GM10248 (cell line): ENCODE measurements at regions not wholly inside any gene's neighbourhood (a gene's known extent, or its start where the extent isn't known, plus 50 kb on each side); places are given as distances from the start of the nearest gene placed in this dataset.

Experiments
- CTCF ChIA-PET: fragments of 300-600 bp; sonication (Branson Sonifier 250); formaldehyde crosslinking; extraction: SDS; loops from one replicate; lab custom pipeline; 2021; ENCODE audit warnings: antibody characterized with exemption; lab: Yijun Ruan, JAX
- POLR2A ChIA-PET: fragments of 350-650 bp; sonication (Branson Sonifier 250); formaldehyde crosslinking; extraction: SDS; loops from one replicate; lab custom pipeline; 2020; ENCODE audit warnings: antibody characterized with exemption; lab: Yijun Ruan, JAX
- DNase-seq: peaks from one replicate; pipeline ENCODE4 v3.0.0; 2012; ENCODE audit errors: extremely low spot score
- CTCF ChIP-seq: IDR thresholded peaks from 2 replicates; pipeline ENCODE4 v1.5.1; 2012; ENCODE audit warnings: mild to moderate bottlenecking, low read depth; ENCODE audit errors: extremely low read depth, missing control alignments, control extremely low read depth

- no peak for DNase-seq
- POLR2A ChIA-PET, result no interaction called here
- no peak for TF ChIP-seq CTCF
- CTCF ChIA-PET, result no interaction called here
Measured at GRCh38 chr2:150232871-150233270, 254.6 kb downstream of the RND3 start.

- TF ChIP-seq CTCF, result no peak
- POLR2A ChIA-PET, result no interaction called here
- CTCF ChIA-PET, result interaction anchor here (1.4 kb wide), 1 partner anchor 18 kb away, joined by 4 read pairs; no protein-coding TSS in a partner anchor
Measured at GRCh38 chr2:150232321-150232720, 255.1 kb downstream of the RND3 start.

GRCh38 chr2:150230616-150231015, 256.9 kb downstream of the RND3 start:
- POLR2A ChIA-PET, result no interaction called here
- TF ChIP-seq CTCF, result no peak
- CTCF ChIA-PET, result interaction anchor here (1.4 kb wide), 1 partner anchor 16 kb away, joined by 4 read pairs; no protein-coding TSS in a partner anchor
- DNase-seq, result no peak

More at GRCh38 chr2:150232321-150232720, 255.1 kb downstream of the RND3 start:
- DNase-seq, result no peak

GRCh38 chr2:150230004-150230403, 257.5 kb downstream of the RND3 start:
- CTCF ChIA-PET, result no interaction called here
- POLR2A ChIA-PET, result no interaction called here
- no peak for TF ChIP-seq CTCF
- no peak for DNase-seq

GRCh38 chr2:150228936-150229335, 258.5 kb downstream of the RND3 start:
- ChIA-PET POLR2A (no interaction called here), CTCF (no interaction called here)
- DNase-seq, result no peak
- no peak for TF ChIP-seq CTCF

- TF ChIP-seq CTCF, result no peak
- CTCF ChIA-PET, result no interaction called here
Measured at GRCh38 chr2:150225030-150225429, 262.4 kb downstream of the RND3 start.

GRCh38 chr2:150224321-150224720, 263.1 kb downstream of the RND3 start:
- DNase-seq, result no peak
- no peak for TF ChIP-seq CTCF
- CTCF ChIA-PET, result no interaction called here
- POLR2A ChIA-PET, result no interaction called here

More at GRCh38 chr2:150225030-150225429, 262.4 kb downstream of the RND3 start:
- POLR2A ChIA-PET, result no interaction called here
- DNase-seq, result no peak
